HG03039 (cell line): ENCODE measurements at regions not wholly inside any gene's neighbourhood (a gene's known extent, or its start where the extent isn't known, plus 50 kb on each side); places are given as distances from the start of the nearest gene placed in this dataset.
"Not testable (repeated sequence)": the region's sequence is repeated elsewhere in the genome, so short reads cannot be mapped to it uniquely, and the experiment has no call there.

Experiments used
- ATAC-seq: cut with Tn5 transposase; IDR thresholded peaks from one replicate; pipeline ENCODE4 v1.9.1; 2021; ENCODE audit warnings: mild to moderate bottlenecking, moderate library complexity; ENCODE audit not compliant: unreplicated experiment

DNA sequence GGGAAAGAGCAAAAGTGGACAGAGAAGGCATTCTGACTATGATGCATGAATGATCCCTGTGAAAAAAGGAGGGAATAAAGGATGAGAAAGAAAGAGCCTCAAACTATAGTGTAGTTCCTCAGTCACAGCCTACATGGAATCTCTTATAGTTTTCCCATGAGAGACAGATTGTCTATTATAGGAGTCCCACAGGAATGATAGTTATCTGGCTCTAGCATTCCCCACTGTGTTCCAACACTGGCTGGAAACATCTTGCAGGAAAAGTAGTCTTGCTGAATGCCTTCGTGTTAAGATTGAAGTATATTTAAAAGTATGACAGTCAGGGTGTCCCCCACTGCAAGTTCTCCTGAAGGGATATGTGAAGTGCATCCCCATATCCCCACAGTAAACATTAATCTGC is 641.5 kb upstream of the NECTIN3 start:
- no peak for ATAC-seq

GRCh38 chr3:110436209-110436608 is 635.4 kb upstream of the NECTIN3 start:
- ATAC-seq, result no peak

GRCh38 chr3:110440066-110440653 is 631.5 kb upstream of the NECTIN3 start:
- not testable (repeated sequence) for ATAC-seq

GRCh38 chr3:110454066-110454465 is 617.5 kb upstream of the NECTIN3 start:
- ATAC-seq, result no peak

- no peak for ATAC-seq
Measured at GRCh38 chr3:110456001-110456400, 615.6 kb upstream of the NECTIN3 start.

DNA sequence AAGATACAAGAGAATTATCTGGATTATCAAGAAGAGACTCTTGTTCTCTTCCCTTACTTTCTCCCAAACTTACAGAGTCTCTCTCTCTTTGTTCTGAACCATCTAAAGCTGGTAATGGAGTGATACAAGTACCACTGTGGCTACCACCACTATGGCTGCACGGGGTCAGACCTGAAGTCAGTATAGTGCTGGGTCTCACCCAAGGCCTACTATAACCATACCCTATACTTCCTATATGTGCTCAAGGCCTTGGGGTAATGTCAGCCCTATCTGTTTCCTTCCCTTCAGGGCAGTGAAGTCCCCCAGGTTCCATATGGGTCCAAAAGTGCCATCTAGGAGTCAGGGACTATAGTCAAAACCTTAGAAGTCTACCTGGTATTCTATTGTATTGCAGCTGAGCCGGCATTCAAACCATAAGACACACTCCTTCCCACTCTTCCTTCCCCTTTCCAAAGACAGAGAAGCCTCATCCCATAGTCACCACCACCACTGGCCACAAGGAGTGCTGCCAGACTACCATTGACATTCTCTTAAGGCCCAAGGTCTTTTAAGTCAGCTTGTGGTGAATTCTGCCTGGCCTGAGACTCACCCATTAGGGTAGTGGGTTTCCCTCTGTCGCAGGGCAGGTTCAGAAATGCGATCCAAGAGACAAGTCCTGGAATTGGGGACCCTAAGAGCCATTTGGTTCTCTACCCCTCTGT is 615.0 kb upstream of the NECTIN3 start:
- ATAC-seq, result no peak

DNA sequence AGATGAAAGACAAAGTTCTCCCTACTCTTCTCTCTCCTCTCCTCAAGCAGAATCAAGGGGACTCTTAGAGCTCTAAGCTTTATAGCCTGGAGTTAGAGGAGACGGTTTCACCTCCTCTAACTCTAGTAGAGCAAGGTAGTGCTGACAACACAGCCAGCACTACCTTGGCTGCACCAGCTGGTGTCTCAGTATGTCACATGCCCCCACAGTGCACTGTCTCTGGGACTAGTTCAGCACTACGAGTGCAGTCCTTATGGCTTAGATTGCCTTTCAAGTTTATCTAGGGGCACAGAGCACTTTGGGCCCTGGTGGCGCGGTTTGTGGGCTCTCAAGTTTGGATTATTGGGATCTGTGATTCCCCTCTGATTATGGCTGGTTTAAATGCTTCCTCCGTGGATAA is 614.1 kb upstream of the NECTIN3 start:
- no peak for ATAC-seq

- no peak for ATAC-seq
Measured at GRCh38 chr3:110459021-110459420, 612.6 kb upstream of the NECTIN3 start.

GRCh38 chr3:110470310-110470709 is 601.3 kb upstream of the NECTIN3 start:
- no peak for ATAC-seq

DNA sequence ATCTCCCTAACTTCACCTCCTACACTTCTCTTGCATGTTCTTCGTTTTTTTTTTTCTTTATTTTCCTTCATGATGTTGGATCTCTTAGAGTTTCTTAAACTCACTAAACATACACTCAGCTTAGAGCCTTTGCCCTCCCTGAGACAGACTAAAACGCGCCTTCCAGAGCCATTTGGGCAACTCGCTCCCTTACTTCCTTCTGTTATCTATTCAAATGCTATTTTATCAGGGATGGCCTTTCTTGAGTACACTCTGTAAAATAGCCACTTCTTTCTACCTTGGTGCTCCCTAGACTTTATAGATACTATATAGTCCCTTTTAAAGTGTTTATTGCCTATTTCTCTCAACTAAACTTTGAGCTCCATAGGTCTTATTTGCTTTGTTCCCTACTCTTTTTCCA is 598.2 kb upstream of the NECTIN3 start:
- ATAC-seq, result no peak

DNA sequence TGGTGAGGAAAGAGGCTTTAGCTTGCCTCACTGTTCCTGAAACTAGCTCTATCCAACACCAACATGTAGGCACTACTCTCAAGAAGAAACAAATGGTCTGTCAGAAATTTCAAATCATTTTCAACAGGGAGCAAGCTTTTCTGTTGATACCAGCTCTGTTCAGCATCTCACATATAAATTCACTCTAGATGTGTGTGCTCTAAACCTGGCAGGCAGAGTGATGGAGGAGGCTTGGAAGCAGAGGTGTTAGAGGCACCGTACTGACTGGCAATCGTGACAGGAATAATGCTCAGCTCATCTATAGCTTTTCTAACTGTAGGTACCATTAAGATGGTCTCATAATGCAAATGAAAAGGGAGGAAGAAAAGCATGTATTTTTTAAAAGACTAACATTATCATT is 597.2 kb upstream of the NECTIN3 start:
- no peak for ATAC-seq

DNA sequence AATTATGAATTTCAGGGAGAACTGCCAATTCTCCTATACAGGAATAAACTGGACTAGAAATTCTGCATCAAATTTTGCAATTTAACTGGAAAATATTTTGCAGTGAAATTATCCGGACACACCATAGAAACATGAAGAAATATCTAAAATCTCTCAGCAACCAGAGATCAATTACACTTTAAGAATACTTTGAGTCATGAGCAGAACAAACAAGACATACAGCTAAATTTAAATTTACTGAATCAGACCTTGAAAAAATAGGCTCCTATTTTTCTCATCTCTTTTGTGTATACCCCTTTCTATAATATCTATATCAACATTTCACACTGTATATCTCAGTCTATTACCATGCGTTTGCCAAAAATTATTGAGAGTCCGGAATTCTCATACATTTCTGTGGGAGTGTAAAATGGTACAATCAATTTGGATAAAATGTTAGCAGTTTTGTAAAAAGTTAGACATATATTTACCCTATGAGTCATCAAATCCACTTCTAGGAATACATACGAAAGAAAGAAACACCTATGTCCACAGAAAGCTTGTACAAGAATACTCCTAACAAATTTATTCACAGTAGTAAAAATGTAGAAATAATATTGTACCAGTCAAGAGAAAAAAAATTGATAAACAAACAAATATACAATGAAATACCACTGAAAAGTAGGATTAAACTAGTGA is 593.1 kb upstream of the NECTIN3 start:
- no peak for ATAC-seq

GRCh38 chr3:110479731-110480130 is 591.9 kb upstream of the NECTIN3 start:
- ATAC-seq, result no peak

GRCh38 chr3:110485389-110485788 is 586.2 kb upstream of the NECTIN3 start:
- no peak for ATAC-seq

GRCh38 chr3:110487840-110488239 is 583.8 kb upstream of the NECTIN3 start:
- ATAC-seq, result no peak

DNA sequence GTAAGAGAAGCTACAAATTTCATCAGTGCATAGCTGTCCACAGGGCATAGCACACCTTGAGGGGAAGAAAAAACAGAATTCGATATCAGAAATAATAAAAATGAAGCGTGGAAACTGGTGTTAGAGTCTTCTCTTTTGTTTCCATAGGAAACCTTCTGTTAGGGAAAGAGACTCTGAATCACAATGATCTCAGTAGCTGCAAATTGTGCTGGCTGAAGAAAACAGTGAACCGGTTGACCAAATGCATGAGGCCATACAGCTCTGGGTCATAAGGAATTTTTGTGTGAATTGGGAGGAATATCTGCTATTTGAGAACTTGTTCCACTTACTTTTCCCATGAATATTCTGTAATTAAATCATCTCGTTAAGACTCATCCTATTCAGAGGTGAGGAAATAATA is 580.2 kb upstream of the NECTIN3 start:
- no peak for ATAC-seq

DNA sequence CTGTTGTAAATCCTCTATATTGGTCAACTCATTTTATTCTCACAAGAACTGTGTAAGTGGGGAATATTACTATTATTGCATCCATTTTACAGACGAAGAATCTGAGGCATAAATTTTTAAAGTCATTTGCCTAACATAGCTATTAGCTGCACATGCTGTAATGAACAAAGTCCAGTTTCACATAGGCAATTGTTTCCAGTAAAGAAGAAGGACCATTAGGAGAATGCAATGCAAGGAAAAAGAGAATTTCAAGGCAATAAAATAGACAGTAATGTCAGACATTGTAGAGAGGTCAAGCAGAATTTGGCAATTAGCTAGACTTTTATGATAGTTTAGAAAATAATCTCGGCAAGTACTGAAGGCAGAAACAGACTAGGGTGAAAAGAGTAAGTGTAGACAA is 578.7 kb upstream of the NECTIN3 start:
- no peak for ATAC-seq

- no peak for ATAC-seq
Measured at GRCh38 chr3:110493438-110494092, 578.1 kb upstream of the NECTIN3 start.

DNA sequence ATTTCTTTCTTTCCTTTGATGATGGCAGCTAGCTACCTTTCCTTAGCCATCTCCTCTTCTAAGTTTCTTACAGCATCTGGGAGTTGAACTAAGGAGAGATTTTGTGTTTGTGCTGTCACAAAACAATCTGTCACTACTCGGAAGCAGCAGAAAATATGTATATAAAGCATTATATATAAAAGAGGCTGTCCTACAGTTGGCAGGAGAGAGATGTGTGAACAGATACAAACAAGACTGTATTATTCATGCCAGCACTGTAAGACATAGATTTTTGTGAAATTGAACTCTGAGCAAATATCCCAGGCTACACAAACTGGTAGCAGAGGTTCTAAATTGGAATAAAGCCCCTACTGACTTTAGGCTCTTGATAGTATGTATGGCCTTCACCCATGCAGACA is 577.5 kb upstream of the NECTIN3 start:
- ATAC-seq, result no peak

DNA sequence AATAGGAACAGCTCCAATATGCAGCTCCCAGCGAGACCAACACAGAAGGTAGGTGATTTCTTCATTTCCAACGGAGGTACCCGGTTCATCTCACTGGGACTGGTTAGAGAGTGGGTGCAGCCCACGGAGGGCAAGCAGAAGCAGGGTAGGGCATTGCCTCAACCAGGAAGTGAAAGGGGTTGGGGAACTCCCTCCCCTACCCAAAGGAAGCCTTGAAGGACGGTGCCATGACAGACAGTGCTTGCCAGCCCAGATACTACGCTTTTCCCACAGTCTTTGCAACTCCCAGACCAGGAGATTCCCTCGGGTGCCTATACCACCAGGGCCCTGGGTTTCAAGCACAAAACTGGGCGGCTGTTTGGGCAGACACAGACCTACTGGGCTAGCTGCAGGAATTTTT is 576.9 kb upstream of the NECTIN3 start:
- no peak for ATAC-seq

DNA sequence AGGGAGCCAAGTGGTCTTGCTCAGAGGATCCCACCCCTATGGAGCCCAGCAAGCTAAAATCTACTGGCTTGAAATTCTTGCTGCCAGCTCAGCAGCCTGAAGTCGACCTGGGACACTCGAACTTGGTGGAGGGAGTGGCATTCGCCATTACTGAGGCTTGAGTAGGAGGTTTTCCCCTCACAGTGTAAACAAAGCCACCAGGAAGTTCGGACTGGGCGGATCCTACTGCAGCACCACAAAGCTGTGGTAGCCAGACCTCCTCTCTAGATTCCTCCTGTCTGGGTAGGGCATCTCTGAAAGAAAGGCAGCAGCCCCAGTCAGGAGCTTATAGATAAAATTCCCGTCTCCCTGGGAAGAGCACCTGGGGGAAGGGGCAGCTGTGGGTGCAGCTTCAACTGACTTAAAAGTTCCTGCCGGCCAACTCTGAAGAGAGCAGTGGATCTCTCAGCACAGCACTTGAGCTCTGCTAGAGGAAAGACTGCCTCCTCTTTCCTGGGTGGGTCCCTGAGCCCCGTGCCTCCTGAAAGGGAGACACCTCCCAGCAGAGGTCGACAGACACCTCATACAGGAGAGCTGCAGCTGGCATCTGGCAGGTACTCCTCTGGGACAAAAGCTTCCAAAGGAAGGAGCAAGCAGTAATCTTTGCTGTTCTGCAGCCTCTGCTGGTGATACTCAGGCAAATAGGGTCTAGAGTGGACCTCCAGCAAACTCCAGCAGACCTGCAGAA is 576.3 kb upstream of the NECTIN3 start:
- ATAC-seq, result no peak
